ENCODE measurements at regions not wholly inside any gene's neighbourhood (a gene's known extent, or its start where the extent isn't known, plus 50 kb on each side); places are given as distances from the start of the nearest gene placed in this dataset.
A peak's percentile ranks its signal among the peaks of the same experiment; 100 is the strongest.

- TF ChIP-seq CTCF (IDR thresholded peaks at IDR 0.05): no peak
- peak; percentile 23 for DNase-seq
- Mint-ChIP-seq H3K36me3 (ENCODE audit: low read depth) (peaks cover 38% of the 10 kb centered on the region), H3K9me3 (peaks cover 6% of the 10 kb centered on the region), H3K4me3 (no peak overlapping the region), H3K27ac (peak overlapping the region; percentile 86), H3K27me3 (ENCODE audit: insufficient read depth) (no peaks in the 10 kb centered on the region; the same call in 1 of the 2 replicates), H3K4me1 (ENCODE audit: low read depth) (peaks cover 81% of the 10 kb centered on the region)
Observed at GRCh38 chr5:98460536-98460935, 312.9 kb upstream of the RGMB start.

- TF ChIP-seq CTCF (IDR thresholded peaks at IDR 0.05): no peak
- Mint-ChIP-seq H3K27me3 (ENCODE audit: insufficient read depth) (no peaks in the 10 kb centered on the region; the same call in 1 of the 2 replicates), H3K9me3 (peaks cover 6% of the 10 kb centered on the region), H3K4me3 (no peak overlapping the region), H3K4me1 (ENCODE audit: low read depth) (peaks cover 73% of the 10 kb centered on the region), H3K27ac (peak overlapping the region; percentile 10; the same call in 1 of the 2 replicates), H3K36me3 (ENCODE audit: low read depth) (peaks cover 43% of the 10 kb centered on the region)
- DNase-seq: no peak
Observed at GRCh38 chr5:98461485-98461884, 312.0 kb upstream of the RGMB start.

GRCh38 chr5:98463222-98463621 is 310.2 kb upstream of the RGMB start:
- H3K27ac Mint-ChIP-seq: no peak overlapping the region
- H3K4me1 Mint-ChIP-seq (ENCODE audit: low read depth): peaks cover 73% of the 10 kb centered on the region
- DNase-seq: no peak
- TF ChIP-seq CTCF (IDR thresholded peaks at IDR 0.05): no peak
- H3K4me3 Mint-ChIP-seq: no peak overlapping the region
- no peaks in the 10 kb centered on the region; the same call in 1 of the 2 replicates for H3K27me3 Mint-ChIP-seq (ENCODE audit: insufficient read depth)
- peaks cover 47% of the 10 kb centered on the region for H3K36me3 Mint-ChIP-seq (ENCODE audit: low read depth)
- peaks cover 6% of the 10 kb centered on the region for H3K9me3 Mint-ChIP-seq

GRCh38 chr5:98463676-98464075 is 309.8 kb upstream of the RGMB start:
- Mint-ChIP-seq H3K9me3 (peaks cover 6% of the 10 kb centered on the region), H3K36me3 (ENCODE audit: low read depth) (peaks cover 47% of the 10 kb centered on the region), H3K27ac (no peak overlapping the region), H3K4me1 (ENCODE audit: low read depth) (peaks cover 73% of the 10 kb centered on the region), H3K27me3 (ENCODE audit: insufficient read depth) (no peaks in the 10 kb centered on the region; the same call in 1 of the 2 replicates), H3K4me3 (no peak overlapping the region)
- no peak for DNase-seq
- TF ChIP-seq CTCF (IDR thresholded peaks at IDR 0.05): no peak

GRCh38 chr5:98464737-98465330 is 308.6 kb upstream of the RGMB start:
- Mint-ChIP-seq H3K4me3 (no peak overlapping the region), H3K27ac (peak overlapping the region; percentile 32; the same call in 1 of the 2 replicates), H3K9me3 (peaks cover 6% of the 10 kb centered on the region), H3K4me1 (ENCODE audit: low read depth) (peaks cover 68% of the 10 kb centered on the region), H3K36me3 (ENCODE audit: low read depth) (peaks cover 43% of the 10 kb centered on the region), H3K27me3 (ENCODE audit: insufficient read depth) (no peaks in the 10 kb centered on the region; the same call in 1 of the 2 replicates)
- TF ChIP-seq CTCF (IDR thresholded peaks at IDR 0.05): no peak
- DNase-seq: no peak

All from HFFc6 (cell line).